ENCODE measurements at regions not wholly inside any gene's neighbourhood (a gene's known extent, or its start where the extent isn't known, plus 50 kb on each side); places are given as distances from the start of the nearest gene placed in this dataset.

GRCh38 chr9:120014796-120015195, 565.2 kb downstream of the CDK5RAP2 start:
- no peak overlapping the region for H3K4me3 ChIP-seq (ENCODE audit: low read depth, poor library complexity, severe bottlenecking)
- no peak for TF ChIP-seq POLR2A (IDR thresholded peaks at IDR 0.05)
- no peak for TF ChIP-seq CTCF (IDR thresholded peaks at IDR 0.05)
- DNase-seq (ENCODE audit: low spot score in 2 of 2): no peak
- intact Hi-C loops (cut with DNase I; ENCODE audit: low total_unique reads): no loop called here
- WGBS, 2 donors: 76 to 82% methylated on average over 7 of the region's 7 CpGs

GRCh38 chr9:120009856-120010255, 570.1 kb downstream of the CDK5RAP2 start:
- H3K4me3 ChIP-seq (ENCODE audit: low read depth, poor library complexity, severe bottlenecking): no peak overlapping the region
- TF ChIP-seq CTCF (IDR thresholded peaks at IDR 0.05): no peak
- no peak for TF ChIP-seq POLR2A (IDR thresholded peaks at IDR 0.05)
- 47 to 70% methylated on average over 3 of the region's 3 CpGs for WGBS, 2 donors
- DNase-seq (ENCODE audit: low spot score in 2 of 2): no peak
- intact Hi-C loops (cut with DNase I; ENCODE audit: low total_unique reads): no loop called here

- intact Hi-C loops (cut with DNase I; ENCODE audit: low total_unique reads): no loop called here
- WGBS, 2 donors: 63 to 75% methylated on average over 7 of the region's 7 CpGs
- TF ChIP-seq POLR2A (IDR thresholded peaks at IDR 0.05): no peak
- DNase-seq (ENCODE audit: low spot score in 2 of 2): no peak
- no peak overlapping the region for H3K4me3 ChIP-seq (ENCODE audit: low read depth, poor library complexity, severe bottlenecking)
These were observed 578.4 kb downstream of the CDK5RAP2 start for GRCh38 chr9:120001536-120001935.

- intact Hi-C loops (cut with DNase I; ENCODE audit: low total_unique reads): no loop called here
- no peak for TF ChIP-seq POLR2A (IDR thresholded peaks at IDR 0.05)
- no peak for TF ChIP-seq CTCF (IDR thresholded peaks at IDR 0.05)
- DNase-seq (ENCODE audit: low spot score in 2 of 2): no peak
- WGBS, 2 donors: 39 to 45% methylated on average over 2 of the region's 2 CpGs
- H3K4me3 ChIP-seq (ENCODE audit: low read depth, poor library complexity, severe bottlenecking): no peak overlapping the region
These were observed 581.4 kb downstream of the CDK5RAP2 start for GRCh38 chr9:119998614-119999013.

GRCh38 chr9:119991797-119992196, 588.2 kb downstream of the CDK5RAP2 start:
- intact Hi-C loops (cut with DNase I; ENCODE audit: low total_unique reads): no loop called here
- H3K4me3 ChIP-seq (ENCODE audit: low read depth, poor library complexity, severe bottlenecking): no peak overlapping the region
- TF ChIP-seq POLR2A (IDR thresholded peaks at IDR 0.05): no peak
- TF ChIP-seq CTCF (IDR thresholded peaks at IDR 0.05): no peak
- 79 to 80% methylated on average over 4 of the region's 4 CpGs for WGBS, 2 donors
- DNase-seq (ENCODE audit: low spot score in 2 of 2): no peak

GRCh38 chr9:119986713-119987112, 593.3 kb downstream of the CDK5RAP2 start:
- TF ChIP-seq POLR2A (IDR thresholded peaks at IDR 0.05): no peak
- TF ChIP-seq CTCF (IDR thresholded peaks at IDR 0.05): no peak
- H3K4me3 ChIP-seq (ENCODE audit: low read depth, poor library complexity, severe bottlenecking): no peak overlapping the region
- WGBS, 2 donors: 76 to 84% methylated on average over 11 of the region's 11 CpGs
- intact Hi-C loops (cut with DNase I; ENCODE audit: low total_unique reads): no loop called here
- no peak for DNase-seq (ENCODE audit: low spot score in 2 of 2)

Measured in lower leg skin (tissue), 4 donors.